ENCODE measurements at regions not wholly inside any gene's neighbourhood (a gene's known extent, or its start where the extent isn't known, plus 50 kb on each side); places are given as distances from the start of the nearest gene placed in this dataset.
"Not testable (repeated sequence)": the region's sequence is repeated elsewhere in the genome, so short reads cannot be mapped to it uniquely, and the experiment has no call there.

- DNase-seq; H3K27ac Mint-ChIP-seq; H3K27ac ChIP-seq (ENCODE audit: low read length); CTCF ChIA-PET; POLR2A ChIA-PET; H3K9me3 Mint-ChIP-seq; H3K27me3 ChIP-seq (replicated peaks in 1 of 2; ENCODE audit: control insufficient read depth in 2 of 2, extremely low read depth in 1 of 2, insufficient read depth in 2 of 2, low read length in 1 of 2); H3K4me1 ChIP-seq (ENCODE audit: control insufficient read depth in 1 of 2, extremely low read depth in 1 of 2, insufficient read depth in 2 of 2, low read length in 2 of 2); ATAC-seq (replicated peaks in 1 of 4); H3K4me1 Mint-ChIP-seq; H3K36me3 ChIP-seq (ENCODE audit: control insufficient read depth in 2 of 2, extremely low read depth in 1 of 2, insufficient read depth in 1 of 2, low read length in 1 of 2); H3K9me3 ChIP-seq; H3K4me3 Mint-ChIP-seq; H3K36me3 Mint-ChIP-seq; H3K4me3 ChIP-seq (ENCODE audit: control insufficient read depth in 1 of 2, extremely low read depth in 1 of 2, low read length in 1 of 2): not testable (repeated sequence)
- WGBS (ENCODE audit: insufficient coverage) = 85% methylated on average over 5 of the region's 5 CpGs
- peaks cover 2 to 11% of the 10 kb centered on the region in 2 donors for H3K27me3 Mint-ChIP-seq
Measured at GRCh38 chr13:97770231-97770630, 183.2 kb upstream of the IPO5 start.

GRCh38 chr13:97772466-97772865 lies 181.0 kb upstream of the IPO5 start:
- H3K36me3 Mint-ChIP-seq; H3K4me3 ChIP-seq (ENCODE audit: control insufficient read depth in 1 of 2, extremely low read depth in 1 of 2, low read length in 1 of 2); H3K4me1 Mint-ChIP-seq; POLR2A ChIA-PET; H3K36me3 ChIP-seq (ENCODE audit: control insufficient read depth in 2 of 2, extremely low read depth in 1 of 2, insufficient read depth in 1 of 2, low read length in 1 of 2); ATAC-seq (replicated peaks in 1 of 4); H3K4me1 ChIP-seq (ENCODE audit: control insufficient read depth in 1 of 2, extremely low read depth in 1 of 2, insufficient read depth in 2 of 2, low read length in 2 of 2); H3K27me3 Mint-ChIP-seq; H3K9me3 Mint-ChIP-seq; H3K27me3 ChIP-seq (replicated peaks in 1 of 2; ENCODE audit: control insufficient read depth in 2 of 2, extremely low read depth in 1 of 2, insufficient read depth in 2 of 2, low read length in 1 of 2); H3K27ac ChIP-seq (ENCODE audit: low read length); CTCF ChIA-PET; H3K9me3 ChIP-seq; H3K4me3 Mint-ChIP-seq; DNase-seq; H3K27ac Mint-ChIP-seq: not testable (repeated sequence)

GRCh38 chr13:97774391-97775100 lies 178.9 kb upstream of the IPO5 start:
- H3K9me3 Mint-ChIP-seq; ATAC-seq (replicated peaks in 1 of 4); H3K4me3 ChIP-seq (ENCODE audit: control insufficient read depth in 1 of 2, extremely low read depth in 1 of 2, low read length in 1 of 2); H3K4me3 Mint-ChIP-seq; H3K4me1 ChIP-seq (ENCODE audit: control insufficient read depth in 1 of 2, extremely low read depth in 1 of 2, insufficient read depth in 2 of 2, low read length in 2 of 2); H3K27me3 ChIP-seq (replicated peaks in 1 of 2; ENCODE audit: control insufficient read depth in 2 of 2, extremely low read depth in 1 of 2, insufficient read depth in 2 of 2, low read length in 1 of 2); H3K27ac Mint-ChIP-seq; DNase-seq; CTCF ChIA-PET; H3K27me3 Mint-ChIP-seq; H3K36me3 Mint-ChIP-seq; H3K36me3 ChIP-seq (ENCODE audit: control insufficient read depth in 2 of 2, extremely low read depth in 1 of 2, insufficient read depth in 1 of 2, low read length in 1 of 2); H3K9me3 ChIP-seq; H3K4me1 Mint-ChIP-seq; POLR2A ChIA-PET; H3K27ac ChIP-seq (ENCODE audit: low read length): not testable (repeated sequence)
- WGBS (ENCODE audit: insufficient coverage) = 57% methylated on average over 8 of the region's 34 CpGs

- Histone ChIP-seq H3K36me3 (ENCODE audit: control insufficient read depth in 2 of 2, extremely low read depth in 1 of 2, insufficient read depth in 1 of 2, low read length in 1 of 2) (no peaks in the 10 kb centered on the region), H3K27ac (ENCODE audit: low read length) (no peak overlapping the region), H3K4me3 (ENCODE audit: control insufficient read depth in 1 of 2, extremely low read depth in 1 of 2, low read length in 1 of 2) (no peak overlapping the region), H3K4me1 (ENCODE audit: control insufficient read depth in 1 of 2, extremely low read depth in 1 of 2, insufficient read depth in 2 of 2, low read length in 2 of 2) (no peaks in the 10 kb centered on the region), H3K27me3 (replicated peaks in 1 of 2; ENCODE audit: control insufficient read depth in 2 of 2, extremely low read depth in 1 of 2, insufficient read depth in 2 of 2, low read length in 1 of 2) (no peaks in the 10 kb centered on the region), H3K9me3 (no peaks in the 10 kb centered on the region)
- DNase-seq (no peak), ATAC-seq (replicated peaks in 1 of 4) (no peak)
- H3K36me3 Mint-ChIP-seq = no peaks in the 10 kb centered on the region
- ChIA-PET POLR2A (no interaction called here), CTCF (no interaction called here)
- H3K4me3 Mint-ChIP-seq = no peak overlapping the region
- H3K9me3 Mint-ChIP-seq = peaks cover 0 to 9% (median 8%) of the 10 kb centered on the region in 3 donors
- peaks cover 3 to 9% of the 10 kb centered on the region in 2 donors for H3K27me3 Mint-ChIP-seq
- no CpG with 5 or more reads among the region's 5 CpGs for WGBS (ENCODE audit: insufficient coverage)
- no peaks in the 10 kb centered on the region for H3K4me1 Mint-ChIP-seq
- H3K27ac Mint-ChIP-seq = no peak overlapping the region
Measured at GRCh38 chr13:97780486-97780885, 173.0 kb upstream of the IPO5 start.

GRCh38 chr13:97781891-97782305 lies 171.6 kb upstream of the IPO5 start:
- H3K4me3 Mint-ChIP-seq = no peak overlapping the region
- ATAC-seq (replicated peaks in 1 of 4) = no peak
- no peak for DNase-seq
- H3K9me3 ChIP-seq = no peaks in the 10 kb centered on the region
- H3K4me1 ChIP-seq (ENCODE audit: control insufficient read depth in 1 of 2, extremely low read depth in 1 of 2, insufficient read depth in 2 of 2, low read length in 2 of 2) = no peaks in the 10 kb centered on the region
- POLR2A ChIA-PET = no interaction called here
- H3K4me1 Mint-ChIP-seq = no peaks in the 10 kb centered on the region
- H3K27me3 Mint-ChIP-seq = peaks cover 3 to 9% of the 10 kb centered on the region in 2 donors
- no peak overlapping the region for H3K27ac Mint-ChIP-seq
- no peaks in the 10 kb centered on the region for H3K27me3 ChIP-seq (replicated peaks in 1 of 2; ENCODE audit: control insufficient read depth in 2 of 2, extremely low read depth in 1 of 2, insufficient read depth in 2 of 2, low read length in 1 of 2)
- H3K4me3 ChIP-seq (ENCODE audit: control insufficient read depth in 1 of 2, extremely low read depth in 1 of 2, low read length in 1 of 2) = no peak overlapping the region
- CTCF ChIA-PET = no interaction called here
- H3K36me3 Mint-ChIP-seq = no peaks in the 10 kb centered on the region
- H3K36me3 ChIP-seq (ENCODE audit: control insufficient read depth in 2 of 2, extremely low read depth in 1 of 2, insufficient read depth in 1 of 2, low read length in 1 of 2) = no peaks in the 10 kb centered on the region
- no CpG with 5 or more reads among the region's 2 CpGs for WGBS (ENCODE audit: insufficient coverage)
- H3K27ac ChIP-seq (ENCODE audit: low read length) = no peak overlapping the region
- peaks cover 0 to 7% (median 5%) of the 10 kb centered on the region in 3 donors for H3K9me3 Mint-ChIP-seq

GRCh38 chr13:97786510-97786909 lies 167.0 kb upstream of the IPO5 start:
- Mint-ChIP-seq H3K27me3 (peaks cover 3 to 5% of the 10 kb centered on the region in 2 donors), H3K4me1 (no peaks in the 10 kb centered on the region), H3K36me3 (no peaks in the 10 kb centered on the region), H3K4me3 (no peak overlapping the region), H3K9me3 (peaks cover under 1 to 19% (median 5%) of the 10 kb centered on the region in 3 donors), H3K27ac (no peak overlapping the region)
- no peak overlapping the region for H3K27ac ChIP-seq (ENCODE audit: low read length)
- H3K9me3 ChIP-seq = peaks cover 3% of the 10 kb centered on the region
- CTCF ChIA-PET = no interaction called here
- POLR2A ChIA-PET = no interaction called here
- DNase-seq = no peak
- H3K4me3 ChIP-seq (ENCODE audit: control insufficient read depth in 1 of 2, extremely low read depth in 1 of 2, low read length in 1 of 2) = no peak overlapping the region
- H3K4me1 ChIP-seq (ENCODE audit: control insufficient read depth in 1 of 2, extremely low read depth in 1 of 2, insufficient read depth in 2 of 2, low read length in 2 of 2) = no peaks in the 10 kb centered on the region
- WGBS (ENCODE audit: insufficient coverage) = 100% methylated on average over 1 of the region's 1 CpG
- no peaks in the 10 kb centered on the region for H3K36me3 ChIP-seq (ENCODE audit: control insufficient read depth in 2 of 2, extremely low read depth in 1 of 2, insufficient read depth in 1 of 2, low read length in 1 of 2)
- ATAC-seq (replicated peaks in 1 of 4) = no peak
- H3K27me3 ChIP-seq (replicated peaks in 1 of 2; ENCODE audit: control insufficient read depth in 2 of 2, extremely low read depth in 1 of 2, insufficient read depth in 2 of 2, low read length in 1 of 2) = no peaks in the 10 kb centered on the region

- H3K4me3 ChIP-seq (ENCODE audit: control insufficient read depth in 1 of 2, extremely low read depth in 1 of 2, low read length in 1 of 2) = no peak overlapping the region
- H3K27me3 Mint-ChIP-seq = peaks cover 10% of the 10 kb centered on the region in 2 donors
- CTCF ChIA-PET = no interaction called here
- no peaks in the 10 kb centered on the region for H3K9me3 ChIP-seq
- H3K4me1 Mint-ChIP-seq = no peaks in the 10 kb centered on the region
- H3K27ac Mint-ChIP-seq = no peak overlapping the region
- no peaks in the 10 kb centered on the region for H3K36me3 ChIP-seq (ENCODE audit: control insufficient read depth in 2 of 2, extremely low read depth in 1 of 2, insufficient read depth in 1 of 2, low read length in 1 of 2)
- ATAC-seq (replicated peaks in 1 of 4) (no peak), DNase-seq (no peak)
- H3K9me3 Mint-ChIP-seq = peaks cover 20 to 34% (median 23%) of the 10 kb centered on the region in 3 donors
- H3K27me3 ChIP-seq (replicated peaks in 1 of 2; ENCODE audit: control insufficient read depth in 2 of 2, extremely low read depth in 1 of 2, insufficient read depth in 2 of 2, low read length in 1 of 2) = no peaks in the 10 kb centered on the region
- POLR2A ChIA-PET = no interaction called here
- no peak overlapping the region for H3K27ac ChIP-seq (ENCODE audit: low read length)
- WGBS (ENCODE audit: insufficient coverage) = 100% methylated on average over 2 of the region's 4 CpGs
- no peaks in the 10 kb centered on the region for H3K4me1 ChIP-seq (ENCODE audit: control insufficient read depth in 1 of 2, extremely low read depth in 1 of 2, insufficient read depth in 2 of 2, low read length in 2 of 2)
- H3K36me3 Mint-ChIP-seq = no peaks in the 10 kb centered on the region
- no peak overlapping the region for H3K4me3 Mint-ChIP-seq
Measured at GRCh38 chr13:97797553-97797952, 155.9 kb upstream of the IPO5 start.
